DND-41 (cell line): ENCODE measurements at regions not wholly inside any gene's neighbourhood (a gene's known extent, or its start where the extent isn't known, plus 50 kb on each side); places are given as distances from the start of the nearest gene placed in this dataset.
"Not testable (repeated sequence)": the region's sequence is repeated elsewhere in the genome, so short reads cannot be mapped to it uniquely, and the experiment has no call there.

Source experiments
- ATAC-seq: fragments of 200-7000 bp; cut with Tn5 transposase; 3 replicates; pipeline ENCODE4 v1.9.1; 2021; ENCODE audit warnings: low read depth; ENCODE audit not compliant: insufficient read depth
- DNase-seq: peaks from one replicate; pipeline ENCODE4 v3.0.0-alpha.2; 2020
- H2AFZ ChIP-seq: 2 replicates; pipeline ENCODE4 v1.6.0; 2012; ENCODE audit warnings: low read depth, low read length
- H3K27ac ChIP-seq: 2 replicates; pipeline ENCODE4 v1.5.1; 2012; ENCODE audit warnings: low read length, inconsistent platforms
- H3K27me3 ChIP-seq: fragments of 200-600 bp; sonication (generic); 2 replicates; pipeline ENCODE4 v1.6.0; 2012; ENCODE audit warnings: low read length, mild to moderate bottlenecking, inconsistent platforms; ENCODE audit not compliant: insufficient read depth, poor library complexity
- H3K36me3 ChIP-seq: 2 replicates; pipeline ENCODE4 v1.5.1; 2012; ENCODE audit warnings: low read length, inconsistent platforms; ENCODE audit not compliant: insufficient read depth
- H3K4me1 ChIP-seq: 2 replicates; pipeline ENCODE4 v1.5.1; 2012; ENCODE audit warnings: mild to moderate bottlenecking, low read length; ENCODE audit not compliant: insufficient read depth
- H3K4me2 ChIP-seq: 2 replicates; pipeline ENCODE4 v1.6.0; 2012; ENCODE audit warnings: mild to moderate bottlenecking, moderate library complexity, low read length, inconsistent platforms; ENCODE audit not compliant: insufficient read depth
- H3K4me3 ChIP-seq, 2 experiments: fragments of 200-600 bp in 1 of 2; shearing (Covaris generic) in 1 of 2; 2 replicates each; pipeline ENCODE4 v1.5.1; 2012 to 2016; ENCODE audit warnings: inconsistent platforms in 2 of 2, low read length in 2 of 2, mild to moderate bottlenecking in 2 of 2, low read depth in 1 of 2, moderate library complexity in 1 of 2
- H3K79me2 ChIP-seq: 2 replicates; pipeline ENCODE4 v1.6.0; 2012; ENCODE audit warnings: low read length, inconsistent platforms; ENCODE audit not compliant: insufficient read depth
- H3K9ac ChIP-seq: 2 replicates; pipeline ENCODE4 v1.6.0; 2012; ENCODE audit warnings: low read depth, mild to moderate bottlenecking, inconsistent platforms, low read length, moderate library complexity
- H3K9me3 ChIP-seq: 2 replicates; pipeline ENCODE4 v1.5.1; 2012; ENCODE audit warnings: low read length, moderate library complexity, mild to moderate bottlenecking, inconsistent platforms; ENCODE audit not compliant: insufficient read depth, severe bottlenecking
- H4K20me1 ChIP-seq: 2 replicates; pipeline ENCODE4 v1.6.0; 2012; ENCODE audit warnings: low read length; ENCODE audit not compliant: insufficient read depth
- CTCF ChIP-seq: IDR thresholded peaks from 2 replicates; pipeline ENCODE4 v1.5.1; 2012; ENCODE audit warnings: borderline replicate concordance, low read length, moderate library complexity, mild to moderate bottlenecking; ENCODE audit not compliant: poor library complexity, severe bottlenecking; ENCODE audit errors: extremely low read depth
- EZH2 ChIP-seq: IDR thresholded peaks from 3 replicates; pipeline ENCODE4 v1.6.1; 2012; ENCODE audit warnings: borderline replicate concordance, low read depth, mild to moderate bottlenecking, moderate library complexity, low read length, inconsistent platforms; ENCODE audit not compliant: severe bottlenecking

DNA sequence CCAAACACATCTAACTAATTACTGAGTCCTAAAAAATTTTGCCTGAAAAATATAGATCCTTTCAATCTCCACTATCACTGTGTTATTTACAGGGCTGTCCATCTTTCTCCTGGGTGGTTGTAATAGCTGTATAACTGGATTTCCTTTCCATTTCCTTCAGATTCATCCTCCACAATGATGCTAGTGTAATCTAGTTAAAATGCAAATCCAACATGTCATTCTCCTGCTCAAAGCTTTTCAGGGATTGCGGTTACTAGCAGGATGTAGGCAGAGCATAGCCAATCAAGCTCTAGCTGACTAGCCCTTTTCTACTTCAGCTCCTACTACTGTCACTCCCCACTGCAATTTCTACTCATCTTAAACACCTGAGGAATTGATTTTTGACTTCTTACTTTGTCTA, 283.0 kb downstream of the RAB38 start:
- Histone ChIP-seq H2AFZ (no peak overlapping the region), H3K4me3 (no peak overlapping the region), H3K4me2 (no peak overlapping the region), H3K27ac (no peak overlapping the region), H3K9me3 (no peaks in the 10 kb centered on the region), H3K4me1 (no peaks in the 10 kb centered on the region), H4K20me1 (no peaks in the 10 kb centered on the region), H3K36me3 (no peaks in the 10 kb centered on the region), H3K27me3 (peaks cover 11% of the 10 kb centered on the region), H3K79me2 (no peaks in the 10 kb centered on the region), H3K9ac (no peak overlapping the region)
- DNase-seq = no peak
- TF ChIP-seq EZH2 (no peak), CTCF (no peak)
- no peak for ATAC-seq

- H3K9ac ChIP-seq = no peak overlapping the region
- no peaks in the 10 kb centered on the region for H4K20me1 ChIP-seq
- no peak for TF ChIP-seq EZH2
- no peaks in the 10 kb centered on the region for H3K9me3 ChIP-seq
- H3K4me1 ChIP-seq = no peaks in the 10 kb centered on the region
- no peaks in the 10 kb centered on the region for H3K36me3 ChIP-seq
- H3K27me3 ChIP-seq = peaks cover 2% of the 10 kb centered on the region
- ATAC-seq (no peak), DNase-seq (no peak)
- H3K79me2 ChIP-seq = no peaks in the 10 kb centered on the region
- H3K4me2 ChIP-seq = no peak overlapping the region
- H3K4me3 ChIP-seq = no peak overlapping the region
- no peak overlapping the region for H3K27ac ChIP-seq
- no peak overlapping the region for H2AFZ ChIP-seq
These were observed 286.1 kb downstream of the RAB38 start for GRCh38 chr11:87889126-87889525.

DNA sequence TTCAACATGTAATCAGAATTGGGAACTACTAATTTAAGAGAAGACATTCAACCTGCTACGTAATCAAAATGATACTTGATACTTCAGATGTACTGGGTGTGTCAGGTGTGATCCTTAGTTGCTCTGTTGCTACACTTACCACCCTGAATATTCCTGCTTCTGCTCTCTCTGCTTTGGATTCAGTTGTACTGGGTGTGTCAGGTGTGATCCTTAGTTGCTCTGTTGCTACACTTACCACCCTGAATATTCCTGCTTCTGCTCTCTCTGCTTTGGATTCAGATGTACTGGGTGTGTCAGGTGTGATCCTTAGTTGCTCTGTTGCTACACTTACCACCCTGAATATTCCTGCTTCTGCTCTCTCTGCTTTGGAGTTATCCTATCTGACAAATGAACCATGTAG, 290.2 kb downstream of the RAB38 start:
- H3K4me2 ChIP-seq, H2AFZ ChIP-seq, H3K4me1 ChIP-seq, H3K79me2 ChIP-seq, DNase-seq, H3K9me3 ChIP-seq, ATAC-seq, H3K9ac ChIP-seq, H3K27me3 ChIP-seq, H3K36me3 ChIP-seq, H3K27ac ChIP-seq, H3K4me3 ChIP-seq, H4K20me1 ChIP-seq: not testable (repeated sequence)

- Histone ChIP-seq H3K79me2 (no peaks in the 10 kb centered on the region), H3K4me3 (no peak overlapping the region), H3K36me3 (no peaks in the 10 kb centered on the region), H3K4me1 (no peaks in the 10 kb centered on the region), H3K9me3 (no peaks in the 10 kb centered on the region), H2AFZ (no peak overlapping the region), H4K20me1 (no peaks in the 10 kb centered on the region), H3K9ac (no peak overlapping the region), H3K27me3 (peaks cover 5% of the 10 kb centered on the region), H3K27ac (no peak overlapping the region), H3K4me2 (no peak overlapping the region)
- ATAC-seq (no peak), DNase-seq (no peak)
- TF ChIP-seq CTCF = no peak
- no peak for TF ChIP-seq EZH2
These were observed 296.1 kb downstream of the RAB38 start for GRCh38 chr11:87879118-87879517.

GRCh38 chr11:87878373-87878825, 296.8 kb downstream of the RAB38 start:
- no peak for TF ChIP-seq EZH2
- TF ChIP-seq CTCF = peak; percentile 56
- H3K4me2 ChIP-seq = no peak overlapping the region
- DNase-seq = peak; percentile 5

More at GRCh38 chr11:87878373-87878825, 296.8 kb downstream of the RAB38 start:
- Histone ChIP-seq H3K9me3 (no peaks in the 10 kb centered on the region), H3K4me1 (no peaks in the 10 kb centered on the region), H3K27ac (no peak overlapping the region), H3K79me2 (no peaks in the 10 kb centered on the region), H3K36me3 (no peaks in the 10 kb centered on the region), H4K20me1 (no peaks in the 10 kb centered on the region), H3K27me3 (peaks cover 2% of the 10 kb centered on the region), H3K4me3 (no peak overlapping the region), H3K9ac (no peak overlapping the region), H2AFZ (no peak overlapping the region)
- no peak for ATAC-seq
